NCI-H1436 (cell line): ENCODE measurements at regions not wholly inside any gene's neighbourhood (a gene's known extent, or its start where the extent isn't known, plus 50 kb on each side); places are given as distances from the start of the nearest gene placed in this dataset.
"Not testable (repeated sequence)": the region's sequence is repeated elsewhere in the genome, so short reads cannot be mapped to it uniquely, and the experiment has no call there.

Experiments
- DNase-seq: peaks from one replicate; lab custom pipeline; 2025; lab: John Stamatoyannopoulos, UW

GRCh38 chr11:116373104-116373944 lies 399.5 kb downstream of the BUD13 start:
- peak; percentile 19 for DNase-seq

DNA sequence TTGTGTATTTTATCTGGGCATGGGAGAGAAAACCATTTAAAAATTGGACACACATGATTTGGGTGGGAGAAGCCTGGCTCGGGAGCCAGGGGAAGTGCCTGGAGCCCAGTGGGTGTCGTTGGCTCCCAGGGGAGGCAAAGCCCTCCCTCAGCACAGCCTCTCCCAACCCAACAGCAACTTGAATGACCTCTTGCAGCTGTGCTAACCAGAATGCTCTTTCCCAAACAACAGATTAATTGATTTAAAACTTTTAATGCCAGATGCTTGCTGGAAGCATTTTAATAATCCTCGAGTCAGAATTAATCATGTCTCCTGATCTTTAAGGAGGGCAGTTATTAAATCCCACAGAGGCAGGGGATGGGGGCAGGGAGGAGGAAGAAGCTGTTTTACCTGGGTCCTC lies 401.6 kb downstream of the BUD13 start:
- no peak for DNase-seq

DNA sequence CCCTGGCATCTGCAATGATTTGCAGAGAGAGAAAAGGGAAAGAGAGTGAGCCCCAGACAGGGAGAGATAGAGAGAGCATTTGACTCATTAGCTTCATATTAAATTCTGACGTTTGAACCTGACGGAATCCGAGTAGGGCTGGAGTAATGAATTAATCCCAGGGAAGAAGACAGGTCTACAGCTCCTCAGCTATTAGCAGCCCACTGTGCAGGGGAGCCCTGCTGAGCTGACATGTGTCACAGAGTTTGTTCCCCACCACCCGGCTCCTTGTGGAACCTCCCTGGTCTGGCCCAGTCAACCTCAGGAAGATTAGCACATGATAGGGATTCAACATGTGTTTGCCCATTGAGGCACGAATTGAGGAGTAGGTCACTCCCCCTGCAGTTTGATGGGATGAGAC lies 404.0 kb downstream of the BUD13 start:
- no peak for DNase-seq

DNA sequence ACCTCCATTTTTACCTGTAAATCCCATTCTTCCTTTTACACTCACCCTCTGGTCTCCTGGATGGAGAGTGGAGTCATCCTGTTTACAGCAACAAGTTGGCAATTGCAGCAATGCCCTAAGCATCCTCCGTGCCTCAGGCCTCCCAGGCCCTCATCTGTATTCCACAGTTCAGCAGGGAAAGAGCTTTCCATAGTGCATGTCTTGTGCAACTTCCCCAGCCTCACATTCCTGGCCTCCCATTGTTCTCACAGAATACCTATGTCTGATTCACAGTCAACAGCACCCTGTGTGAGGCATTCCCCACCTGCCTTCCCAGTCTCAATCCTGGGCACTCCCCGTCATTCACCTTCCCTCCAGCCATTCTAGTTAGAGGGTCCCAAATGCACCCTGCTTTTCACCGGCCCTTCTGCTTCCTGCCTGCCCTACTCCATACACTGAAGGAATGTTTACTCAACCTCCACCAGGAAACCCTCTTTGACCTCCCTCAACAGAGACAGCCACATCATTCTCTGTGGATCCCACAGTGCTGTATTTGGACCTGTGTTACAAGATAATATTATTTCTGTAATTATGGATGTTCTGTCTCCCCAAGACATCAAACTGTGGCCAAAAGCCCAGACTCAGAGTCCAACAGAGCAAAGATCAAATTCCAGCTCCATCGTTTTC lies 405.7 kb downstream of the BUD13 start:
- no peak for DNase-seq

DNA sequence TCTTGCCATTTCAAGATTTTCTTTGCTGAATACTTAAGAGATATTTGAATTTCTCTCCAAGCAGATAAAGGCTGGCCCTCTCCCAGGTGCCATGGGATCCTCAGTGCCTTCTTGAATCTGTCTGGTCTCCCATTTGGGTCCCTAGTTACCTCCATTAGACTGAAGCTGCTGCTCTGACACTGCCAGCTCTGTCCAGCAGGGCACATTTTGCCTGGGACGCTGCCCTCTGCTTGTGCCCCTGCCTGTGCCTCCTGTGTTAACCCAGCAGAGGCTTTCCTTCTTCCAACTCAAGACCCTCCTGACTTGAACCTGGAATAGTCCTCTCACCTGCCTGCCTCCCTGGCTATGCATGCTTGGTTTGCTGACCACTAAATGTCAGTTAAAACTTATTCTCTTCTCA lies 406.3 kb downstream of the BUD13 start:
- no peak for DNase-seq

DNA sequence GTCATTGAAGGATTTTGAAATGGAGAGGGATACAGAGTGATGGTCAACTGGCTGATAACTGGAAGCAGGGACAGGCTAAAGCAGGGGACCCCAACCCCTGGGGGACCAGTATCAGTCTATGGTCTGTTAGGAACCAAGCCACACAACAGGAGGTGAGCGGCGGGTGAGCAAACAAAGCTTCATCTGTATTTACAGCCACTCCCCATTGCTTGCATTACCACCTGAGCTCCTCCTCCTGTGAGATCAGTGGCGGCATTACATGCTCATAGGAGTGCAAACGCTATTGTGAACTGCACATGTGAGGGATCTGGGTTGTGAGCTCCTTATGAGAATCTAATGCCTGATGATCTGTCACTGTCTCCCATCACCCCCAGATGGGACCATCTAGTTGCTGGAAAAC lies 407.9 kb downstream of the BUD13 start:
- not testable (repeated sequence) for DNase-seq

DNA sequence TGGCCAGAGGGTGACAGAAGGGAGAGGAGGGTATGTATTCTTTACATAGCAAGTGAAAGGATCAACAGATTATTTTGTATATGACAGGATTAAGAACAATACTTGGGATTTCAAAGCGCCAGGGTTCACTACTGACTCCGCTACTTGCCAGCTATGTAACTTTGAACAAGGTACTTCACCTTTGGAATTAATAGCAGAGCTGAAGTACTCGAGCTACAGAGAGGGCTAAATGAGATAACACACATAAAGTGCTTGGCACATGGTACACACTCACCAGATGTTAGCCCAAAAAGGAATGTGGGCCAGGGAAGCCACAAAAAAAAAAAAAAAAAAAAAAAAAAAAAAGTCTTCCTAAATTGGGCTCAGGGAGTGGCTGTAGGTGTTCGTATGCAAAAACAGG lies 408.4 kb downstream of the BUD13 start:
- DNase-seq: no peak

- DNase-seq: no peak
These were observed 412.4 kb downstream of the BUD13 start for GRCh38 chr11:116360221-116360941.

GRCh38 chr11:116357784-116358544 lies 414.8 kb downstream of the BUD13 start:
- no peak for DNase-seq

- peak; percentile 20 for DNase-seq
These were observed 416.3 kb downstream of the BUD13 start for GRCh38 chr11:116356451-116356850.

- DNase-seq: no peak
These were observed 417.7 kb downstream of the BUD13 start for GRCh38 chr11:116355104-116355503.

GRCh38 chr11:116353589-116353988 lies 419.2 kb downstream of the BUD13 start:
- DNase-seq: no peak

DNA sequence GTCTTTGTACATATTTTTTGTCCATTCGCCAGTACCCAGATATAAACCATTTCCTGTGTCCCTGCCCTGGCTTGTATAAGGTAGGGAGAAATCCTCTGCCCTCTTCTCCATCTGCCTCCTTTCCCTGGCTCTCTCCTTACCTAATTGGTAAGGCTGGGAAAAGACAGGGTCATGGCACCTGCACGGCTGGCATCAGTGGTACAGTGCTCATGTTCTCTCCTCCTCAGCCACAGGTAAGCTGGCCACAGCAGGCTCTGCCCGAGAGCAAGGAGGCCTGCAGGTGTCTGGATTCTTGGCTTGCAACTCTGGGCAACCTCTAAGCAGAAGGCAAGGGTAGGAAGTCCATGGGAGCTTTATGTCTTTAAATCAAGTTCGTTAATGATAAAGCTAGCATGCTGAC lies 419.9 kb downstream of the BUD13 start:
- DNase-seq: no peak

DNA sequence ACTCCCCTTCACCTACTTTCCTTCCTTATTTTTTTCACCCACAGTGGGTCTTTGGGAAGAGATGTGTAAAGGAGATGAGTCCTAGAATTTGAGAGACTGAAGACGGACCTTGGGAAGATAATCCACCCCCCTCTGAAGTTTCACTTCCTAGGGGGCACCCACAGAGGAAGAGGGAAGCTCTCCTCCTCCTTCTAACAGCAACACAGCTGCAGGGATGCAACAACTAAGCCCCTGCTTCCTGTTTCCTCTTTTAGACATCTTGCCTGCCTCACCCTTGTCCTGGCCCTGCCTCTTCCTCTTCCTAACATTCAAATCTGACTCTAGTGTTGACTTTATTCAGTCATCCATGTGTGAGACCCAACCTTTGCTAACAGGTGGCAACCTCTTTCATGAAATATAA lies 424.6 kb downstream of the BUD13 start:
- DNase-seq: no peak

DNA sequence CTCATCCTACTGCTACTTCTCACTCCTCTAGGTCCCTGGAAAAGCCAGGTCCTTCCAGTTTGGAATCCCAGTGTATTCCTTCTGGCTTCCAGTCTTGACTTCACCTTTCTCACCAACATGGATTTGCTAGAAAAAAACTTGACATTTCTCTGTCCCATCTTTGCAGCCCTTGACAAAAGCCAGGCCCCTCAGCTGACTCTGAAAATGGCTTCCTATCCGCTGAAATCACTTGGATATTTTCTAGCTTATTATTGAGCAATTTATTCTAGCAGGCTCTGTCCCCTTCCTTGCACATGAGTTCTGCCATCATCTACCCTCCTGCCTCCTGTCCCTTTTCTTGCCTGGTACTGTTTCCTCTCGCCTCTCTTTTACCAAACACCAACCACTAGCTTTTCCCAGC lies 427.2 kb downstream of the BUD13 start:
- DNase-seq: no peak

- DNase-seq: no peak
These were observed 428.2 kb downstream of the BUD13 start for GRCh38 chr11:116344601-116345000.

- no peak for DNase-seq
These were observed 429.5 kb downstream of the BUD13 start for GRCh38 chr11:116343270-116343669.

- no peak for DNase-seq
These were observed 430.6 kb downstream of the BUD13 start for GRCh38 chr11:116342148-116342547.

- DNase-seq: no peak
These were observed 433.3 kb downstream of the BUD13 start for GRCh38 chr11:116339306-116340098.

- not testable (repeated sequence) for DNase-seq
These were observed 434.3 kb downstream of the BUD13 start for GRCh38 chr11:116338500-116338899.

DNA sequence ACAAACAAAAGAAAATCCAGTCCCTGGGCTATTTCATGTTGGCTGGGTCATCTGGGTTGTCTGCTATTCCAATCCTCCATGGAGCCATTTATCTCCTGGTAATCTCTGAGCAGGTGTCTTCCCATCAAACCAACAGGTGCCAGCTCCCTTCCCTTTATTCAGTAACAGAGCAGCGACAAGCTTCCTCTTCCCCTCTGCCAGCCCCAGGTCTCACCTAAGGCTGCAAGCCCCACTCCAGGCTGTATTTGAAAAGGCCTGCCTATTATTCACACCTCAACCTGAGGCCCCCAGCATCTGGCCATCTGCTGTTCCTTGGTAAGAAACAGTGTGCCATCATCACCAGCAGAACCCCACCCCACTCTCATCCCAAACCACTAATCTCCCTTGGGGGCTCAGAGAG lies 436.2 kb downstream of the BUD13 start:
- DNase-seq: no peak
